ENCODE measurements at regions not wholly inside any gene's neighbourhood (a gene's known extent, or its start where the extent isn't known, plus 50 kb on each side); places are given as distances from the start of the nearest gene placed in this dataset.

GRCh38 chr2:58918141-58918540 is 677.0 kb upstream of the FANCL start:
- no peak for DNase-seq (ENCODE audit: low read depth in 3 of 3)

GRCh38 chr2:58917596-58917995 is 676.5 kb upstream of the FANCL start:
- DNase-seq (ENCODE audit: low read depth in 3 of 3), result no peak

- no peak for DNase-seq (ENCODE audit: low read depth in 3 of 3)
These were observed 674.9 kb upstream of the FANCL start for GRCh38 chr2:58916063-58916462.

GRCh38 chr2:58914733-58915505 is 673.8 kb upstream of the FANCL start:
- DNase-seq (ENCODE audit: low read depth in 3 of 3), result no peak

GRCh38 chr2:58913082-58913726 is 672.1 kb upstream of the FANCL start:
- DNase-seq (ENCODE audit: low read depth in 3 of 3), result no peak

- no peak for DNase-seq (ENCODE audit: low read depth in 3 of 3)
These were observed 670.8 kb upstream of the FANCL start for GRCh38 chr2:58911877-58912276.

- DNase-seq (ENCODE audit: low read depth in 3 of 3), result no peak
These were observed 667.5 kb upstream of the FANCL start for GRCh38 chr2:58908501-58909154.

GRCh38 chr2:58907644-58908043 is 666.5 kb upstream of the FANCL start:
- DNase-seq (ENCODE audit: low read depth in 3 of 3), result no peak

GRCh38 chr2:58906081-58906645 is 665.0 kb upstream of the FANCL start:
- DNase-seq (ENCODE audit: low read depth in 3 of 3), result no peak

GRCh38 chr2:58904095-58904494 is 663.0 kb upstream of the FANCL start:
- DNase-seq (ENCODE audit: low read depth in 3 of 3), result no peak

- DNase-seq (ENCODE audit: low read depth in 3 of 3), result no peak
These were observed 662.3 kb upstream of the FANCL start for GRCh38 chr2:58903427-58903826.

GRCh38 chr2:58900246-58901027 is 659.3 kb upstream of the FANCL start:
- DNase-seq (ENCODE audit: low read depth in 3 of 3), result no peak

GRCh38 chr2:58899692-58900091 is 658.6 kb upstream of the FANCL start:
- DNase-seq (ENCODE audit: low read depth in 3 of 3), result no peak

GRCh38 chr2:58896638-58897037 is 655.5 kb upstream of the FANCL start:
- DNase-seq (ENCODE audit: low read depth in 3 of 3), result no peak

- no peak for DNase-seq (ENCODE audit: low read depth in 3 of 3)
These were observed 654.7 kb upstream of the FANCL start for GRCh38 chr2:58895857-58896256.

- DNase-seq (ENCODE audit: low read depth in 3 of 3), result no peak
These were observed 652.7 kb upstream of the FANCL start for GRCh38 chr2:58893656-58894351.

GRCh38 chr2:58891828-58892377 is 650.8 kb upstream of the FANCL start:
- no peak for DNase-seq (ENCODE audit: low read depth in 3 of 3)

- no peak for DNase-seq (ENCODE audit: low read depth in 3 of 3)
These were observed 649.9 kb upstream of the FANCL start for GRCh38 chr2:58890865-58891525.

GRCh38 chr2:58886009-58886408 is 644.9 kb upstream of the FANCL start:
- DNase-seq (ENCODE audit: low read depth in 3 of 3), result no peak

GRCh38 chr2:58879834-58880233 is 638.7 kb upstream of the FANCL start:
- no peak for DNase-seq (ENCODE audit: low read depth in 3 of 3)
